ENCODE measurements at regions not wholly inside any gene's neighbourhood (a gene's known extent, or its start where the extent isn't known, plus 50 kb on each side); places are given as distances from the start of the nearest gene placed in this dataset.
"Not testable (repeated sequence)": the region's sequence is repeated elsewhere in the genome, so short reads cannot be mapped to it uniquely, and the experiment has no call there.

DNA sequence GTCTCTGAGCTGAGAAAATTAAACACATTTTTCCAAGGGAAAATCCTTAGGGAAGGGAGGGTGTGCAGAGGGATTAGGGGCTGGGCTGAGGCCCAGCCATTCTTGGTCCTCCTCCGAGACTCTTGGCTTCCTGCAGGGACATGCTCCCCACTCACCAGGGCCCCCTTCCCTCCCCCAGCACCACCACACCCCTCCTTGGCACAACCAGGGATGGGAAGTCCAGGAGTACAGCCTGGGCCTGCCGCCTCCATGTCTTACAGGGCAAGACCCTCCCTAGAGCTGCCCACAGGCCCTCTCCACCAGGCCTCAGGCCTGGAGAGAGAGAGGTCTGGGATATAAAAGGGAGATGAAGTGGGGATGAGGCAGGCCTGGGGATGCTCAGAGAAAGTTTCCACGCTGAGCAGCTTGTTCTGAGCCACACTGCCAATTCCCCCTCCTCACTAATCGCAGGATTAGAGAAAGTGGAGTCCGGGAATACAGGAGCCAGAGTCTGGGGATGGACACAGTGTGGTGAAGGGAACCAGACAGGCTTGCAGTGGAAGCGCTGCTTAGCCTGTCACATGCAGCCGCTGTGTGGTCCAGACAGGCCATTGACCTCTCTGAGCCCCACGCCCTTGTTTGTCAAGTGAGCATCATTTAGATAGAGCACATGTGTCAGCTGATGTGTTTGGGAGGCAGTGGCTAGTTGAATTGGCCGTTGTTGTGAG, 105.5 kb downstream of the MRPL14 start:
- H3K27ac Mint-ChIP-seq = no peak overlapping the region
- H3K9me3 Mint-ChIP-seq = no peaks in the 10 kb centered on the region
- DNase-seq = no peak
- H3K4me3 Mint-ChIP-seq = no peak overlapping the region
- peaks cover 3% of the 10 kb centered on the region for H3K4me1 Mint-ChIP-seq
- no peaks in the 10 kb centered on the region for H3K36me3 Mint-ChIP-seq (ENCODE audit: low read depth)
- peaks cover 17% of the 10 kb centered on the region for H3K27me3 Mint-ChIP-seq
- intact Hi-C loops (cut with micrococcal nuclease) = no loop called here

DNA sequence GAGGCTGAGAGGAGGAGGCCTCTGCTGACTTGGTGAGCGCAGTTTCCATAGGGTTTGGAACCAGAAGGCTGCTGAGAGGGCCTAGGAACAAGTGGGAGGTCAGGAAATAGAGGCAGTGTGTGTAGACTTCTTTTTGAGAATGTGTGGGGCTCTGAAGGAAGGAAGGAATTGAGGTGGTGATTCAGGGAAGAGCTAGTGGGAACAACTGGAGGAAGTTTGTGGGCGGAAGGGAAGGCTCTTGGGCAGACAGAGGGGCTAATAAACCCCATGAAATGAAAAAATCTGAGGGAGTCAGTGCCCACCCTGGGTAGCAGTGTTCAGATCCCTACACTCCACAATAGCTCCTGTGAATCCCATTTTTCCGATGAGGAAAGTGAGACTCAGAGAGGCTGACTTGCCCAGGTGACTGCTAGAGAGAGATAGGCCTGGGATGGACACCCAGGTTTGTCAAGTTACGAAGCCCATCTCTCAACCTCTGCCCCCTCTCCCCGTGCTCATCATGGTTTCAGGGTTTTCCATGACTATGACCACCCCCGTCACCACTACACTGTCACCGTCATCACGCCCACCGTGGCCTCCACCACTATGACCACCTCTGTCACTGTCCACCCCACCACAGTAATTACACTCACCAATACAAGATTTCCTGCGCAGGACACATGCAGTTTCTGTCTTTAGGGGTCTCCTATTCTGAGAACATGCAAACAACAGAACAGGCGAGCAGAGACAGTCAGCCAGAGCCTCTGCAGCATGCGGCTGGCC, 106.4 kb downstream of the MRPL14 start:
- no peak overlapping the region for H3K4me3 Mint-ChIP-seq
- H3K27ac Mint-ChIP-seq = no peak overlapping the region
- H3K4me1 Mint-ChIP-seq = peaks cover 3% of the 10 kb centered on the region
- H3K27me3 Mint-ChIP-seq = peaks cover 15% of the 10 kb centered on the region
- no peaks in the 10 kb centered on the region for H3K9me3 Mint-ChIP-seq
- intact Hi-C loops (cut with micrococcal nuclease) = no loop called here
- no peaks in the 10 kb centered on the region for H3K36me3 Mint-ChIP-seq (ENCODE audit: low read depth)
- DNase-seq = no peak

DNA sequence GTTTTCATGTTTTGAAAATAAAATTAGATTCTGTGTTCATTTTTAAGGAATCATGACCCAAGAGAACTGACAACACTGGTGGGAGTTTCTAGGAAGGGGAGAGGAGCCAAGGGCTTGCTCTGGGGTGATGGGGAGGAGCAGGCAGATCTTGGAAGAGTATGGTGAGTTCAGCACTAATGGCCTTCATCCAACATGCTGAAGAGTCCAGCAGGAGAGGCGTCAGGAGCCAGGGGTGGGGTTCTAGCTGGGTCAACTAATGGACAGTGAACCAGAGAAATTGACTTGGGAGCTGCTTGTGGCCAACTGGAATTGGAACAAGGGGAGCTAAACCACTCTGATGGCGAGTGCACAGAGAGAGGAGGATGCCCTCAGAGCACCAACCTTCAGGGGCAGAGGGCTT, 107.1 kb downstream of the MRPL14 start:
- Mint-ChIP-seq H3K4me3 (no peak overlapping the region), H3K27ac (no peak overlapping the region), H3K9me3 (no peaks in the 10 kb centered on the region), H3K4me1 (peaks cover 3% of the 10 kb centered on the region), H3K27me3 (peaks cover 15% of the 10 kb centered on the region), H3K36me3 (ENCODE audit: low read depth) (no peaks in the 10 kb centered on the region)
- intact Hi-C loops (cut with micrococcal nuclease) = no loop called here
- no peak for DNase-seq

DNA sequence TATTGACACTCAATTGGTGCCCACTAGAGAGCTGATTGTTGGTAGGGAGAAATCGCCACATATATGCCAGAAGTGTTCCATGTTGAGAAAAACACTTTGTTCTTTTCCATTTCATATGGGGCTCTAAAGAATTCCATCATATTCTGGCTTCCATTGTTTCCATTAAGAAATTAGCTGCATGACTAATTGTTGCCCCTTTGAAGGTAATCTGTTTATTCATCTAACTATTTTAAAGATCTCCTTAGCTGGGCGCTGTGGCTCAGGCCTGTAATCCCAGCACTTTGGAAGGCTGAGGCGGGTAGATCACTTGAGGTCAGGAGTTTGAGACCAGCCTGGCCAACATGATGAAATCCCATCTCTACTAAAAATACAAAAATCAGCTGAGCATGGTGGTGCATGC, 109.9 kb downstream of the MRPL14 start:
- H3K27ac Mint-ChIP-seq; H3K36me3 Mint-ChIP-seq (ENCODE audit: low read depth); H3K9me3 Mint-ChIP-seq; H3K4me1 Mint-ChIP-seq; DNase-seq; H3K4me3 Mint-ChIP-seq; intact Hi-C loops (cut with micrococcal nuclease): not testable (repeated sequence)
- peaks cover 25% of the 10 kb centered on the region for H3K27me3 Mint-ChIP-seq

DNA sequence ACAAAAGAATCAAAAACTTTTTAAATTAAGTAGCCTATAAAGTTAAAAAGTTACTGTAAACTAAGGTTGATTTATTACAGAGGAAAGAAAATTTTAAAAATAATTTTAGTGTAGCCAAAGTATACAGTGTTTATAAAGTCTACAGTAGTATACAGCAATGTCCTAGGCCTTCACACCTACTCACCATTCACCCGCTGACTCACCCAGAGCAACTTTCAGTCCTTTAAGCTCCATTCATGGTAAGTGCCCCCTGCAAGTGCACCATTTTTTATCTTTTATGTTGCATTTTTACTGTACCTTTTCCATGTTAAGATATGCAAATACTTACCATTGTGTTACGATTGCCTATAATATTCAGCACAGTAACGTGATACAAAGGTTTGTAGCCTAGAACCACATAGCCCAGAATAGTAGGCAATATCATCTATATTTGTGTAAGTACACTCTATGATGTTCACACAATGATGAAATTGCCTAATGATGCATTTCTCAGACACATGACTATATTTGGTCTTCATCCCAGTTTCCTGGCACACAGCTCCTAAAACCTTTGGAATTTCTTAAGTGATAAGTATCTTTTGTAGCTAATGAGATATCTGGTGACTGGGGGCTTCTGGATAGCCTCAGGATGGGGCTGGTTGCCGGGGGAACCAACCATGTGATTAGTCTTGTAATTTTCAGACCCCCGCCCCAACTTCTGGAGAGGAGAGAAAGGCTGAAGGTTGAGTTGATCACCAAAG, 111.0 kb downstream of the MRPL14 start:
- intact Hi-C loops (cut with micrococcal nuclease) = no loop called here
- Mint-ChIP-seq H3K36me3 (ENCODE audit: low read depth) (no peaks in the 10 kb centered on the region), H3K4me1 (peaks cover 2% of the 10 kb centered on the region), H3K27ac (no peak overlapping the region), H3K27me3 (peaks cover 30% of the 10 kb centered on the region), H3K4me3 (no peak overlapping the region), H3K9me3 (peaks cover 4% of the 10 kb centered on the region)
- DNase-seq = no peak

DNA sequence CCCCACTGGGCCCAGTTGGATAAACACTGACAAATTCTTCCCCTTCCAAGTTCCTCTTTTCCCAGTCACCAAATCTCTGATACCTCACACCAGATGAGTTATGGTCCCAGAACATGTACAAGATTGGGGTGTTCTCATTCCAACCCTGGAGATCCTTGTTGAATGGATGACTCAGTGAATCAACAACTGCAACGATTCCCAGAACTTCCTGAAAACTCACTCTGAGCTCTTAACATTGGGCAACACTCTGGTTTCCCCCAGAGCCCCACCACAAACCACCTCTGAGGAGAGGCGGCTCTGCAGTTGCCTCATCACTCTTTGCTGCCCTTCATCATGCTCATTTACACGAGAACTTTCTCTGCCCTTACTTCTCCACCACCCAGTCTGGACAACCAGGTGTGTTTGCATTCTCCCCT, 115.2 kb downstream of the MRPL14 start:
- Mint-ChIP-seq H3K27me3 (peaks cover 32% of the 10 kb centered on the region), H3K4me3 (no peak overlapping the region), H3K27ac (no peak overlapping the region), H3K36me3 (ENCODE audit: low read depth) (no peaks in the 10 kb centered on the region), H3K4me1 (peaks cover 2% of the 10 kb centered on the region), H3K9me3 (peaks cover 4% of the 10 kb centered on the region)
- intact Hi-C loops (cut with micrococcal nuclease) = no loop called here
- DNase-seq = no peak

DNA sequence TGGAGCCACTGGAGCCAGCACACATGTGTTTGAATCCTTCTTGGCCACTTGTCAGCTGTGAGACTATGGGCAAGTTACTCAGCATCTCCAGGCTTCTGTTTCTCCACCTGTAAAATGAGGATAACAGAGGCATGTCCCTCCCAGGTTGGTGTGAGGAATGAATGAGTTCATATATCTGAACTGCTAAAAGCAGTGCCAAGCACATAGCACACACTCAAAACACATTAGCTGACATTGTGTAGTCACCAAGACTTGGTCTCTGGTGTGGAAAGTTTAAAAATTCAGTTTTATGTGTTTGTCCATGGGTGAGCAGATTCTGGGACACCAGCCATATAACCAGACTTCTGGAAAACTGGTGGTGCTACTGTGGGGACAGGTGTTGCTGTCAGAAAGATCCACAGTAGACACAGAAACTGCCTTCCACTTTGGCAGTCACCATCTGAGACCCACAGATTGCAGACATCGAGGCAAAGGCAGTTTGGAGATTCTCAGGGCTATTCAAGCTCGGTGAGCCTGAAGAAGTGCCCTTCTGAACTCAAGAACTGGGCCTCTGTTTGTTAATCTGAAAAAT, 115.8 kb downstream of the MRPL14 start:
- Mint-ChIP-seq H3K4me1 (peaks cover 2% of the 10 kb centered on the region), H3K4me3 (no peak overlapping the region), H3K36me3 (ENCODE audit: low read depth) (no peaks in the 10 kb centered on the region), H3K27ac (no peak overlapping the region), H3K27me3 (peaks cover 30% of the 10 kb centered on the region), H3K9me3 (peaks cover 4% of the 10 kb centered on the region)
- DNase-seq = no peak
- intact Hi-C loops (cut with micrococcal nuclease) = no loop called here

DNA sequence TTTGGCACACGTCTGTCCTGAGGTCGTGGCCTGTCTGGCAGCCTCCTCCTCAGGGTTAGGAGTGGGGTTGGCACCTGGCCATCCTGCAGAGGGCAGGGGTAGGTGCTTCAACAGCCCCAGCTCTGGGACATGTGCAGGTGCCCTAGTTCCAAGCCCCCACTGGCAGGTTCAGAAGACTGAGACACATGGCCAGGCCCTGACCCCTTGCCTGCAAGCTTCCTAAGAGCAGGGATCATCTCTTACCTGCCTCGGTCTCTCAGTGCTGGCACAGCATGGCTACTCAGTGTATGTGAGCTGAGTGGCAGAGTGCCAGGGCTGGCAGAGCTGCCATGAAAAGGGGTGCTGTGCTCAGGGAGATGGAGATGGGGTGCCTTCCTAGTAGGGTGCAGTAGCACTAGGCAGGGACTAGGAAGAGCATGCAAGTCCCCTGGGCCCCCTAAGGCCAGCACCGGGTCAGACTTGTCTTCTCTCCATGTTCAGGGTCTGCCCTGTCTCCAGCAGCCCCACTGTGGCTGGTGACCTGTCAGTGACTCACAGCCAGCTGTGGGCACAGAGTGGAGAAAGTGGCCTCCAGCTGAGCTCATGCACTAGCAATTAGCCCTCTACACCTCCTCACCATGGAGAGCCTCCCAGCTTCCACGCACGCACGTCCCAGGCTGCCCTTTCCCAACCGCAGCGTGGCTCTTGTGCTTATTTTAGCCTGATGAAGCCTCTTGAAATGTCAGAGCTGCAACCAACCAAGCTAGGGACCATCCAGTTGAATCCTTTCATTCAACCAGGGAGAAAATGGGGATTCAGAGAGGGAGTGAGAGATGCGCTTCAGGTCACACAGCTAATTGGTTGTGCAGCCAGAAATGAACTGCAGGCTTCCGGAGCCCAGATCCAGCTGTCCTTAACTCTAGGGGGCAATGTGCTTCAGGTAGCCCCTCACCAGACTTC, 116.6 kb downstream of the MRPL14 start:
- DNase-seq = no peak
- Mint-ChIP-seq H3K4me3 (no peak overlapping the region), H3K4me1 (peaks cover 2% of the 10 kb centered on the region), H3K27ac (no peak overlapping the region), H3K27me3 (peaks cover 28% of the 10 kb centered on the region), H3K36me3 (ENCODE audit: low read depth) (no peaks in the 10 kb centered on the region), H3K9me3 (peaks cover 4% of the 10 kb centered on the region)
- intact Hi-C loops (cut with micrococcal nuclease) = no loop called here

DNA sequence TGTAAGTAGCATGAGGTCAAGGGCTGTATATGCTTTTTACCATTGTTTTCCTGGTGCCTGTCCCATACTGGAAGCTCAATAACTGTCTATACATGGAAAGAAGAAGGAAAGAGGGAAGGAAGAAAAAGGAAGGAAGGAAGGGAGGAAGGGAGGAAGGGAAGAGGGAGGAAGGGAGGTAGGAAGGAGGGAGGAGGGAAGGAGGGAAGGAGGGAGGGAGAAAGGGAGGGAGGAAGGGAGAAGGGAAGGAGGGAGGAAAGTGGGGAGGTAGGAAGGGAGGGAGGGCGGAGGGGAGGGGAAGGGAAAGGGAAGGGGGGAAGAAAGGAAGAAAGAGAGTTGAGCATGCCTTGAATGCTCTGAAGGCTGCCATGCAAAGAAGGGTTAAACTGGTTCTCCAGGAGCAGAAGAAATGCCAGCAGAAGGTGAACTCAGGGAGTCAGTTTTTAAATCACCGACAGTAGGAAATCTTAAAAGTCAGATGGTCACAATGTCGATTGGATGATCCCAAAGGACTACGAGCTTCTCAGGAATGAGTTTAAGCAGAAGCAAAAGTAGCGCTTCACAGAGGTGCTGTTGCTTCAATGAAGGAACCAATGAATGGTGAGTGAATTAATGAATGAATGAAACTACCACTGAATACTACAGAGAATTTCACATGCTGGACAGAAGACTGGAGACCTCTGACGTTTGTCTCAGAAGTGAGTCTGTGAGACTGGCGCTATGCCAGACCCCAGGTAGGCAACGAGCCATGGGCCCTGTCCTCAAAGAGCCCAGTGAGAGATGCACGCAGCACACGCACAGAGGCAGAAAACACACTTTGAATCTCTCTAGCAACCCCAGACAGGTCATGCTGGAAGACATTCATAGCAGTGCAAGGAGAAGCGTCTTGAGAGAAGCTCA, 117.6 kb downstream of the MRPL14 start:
- no peak overlapping the region for H3K4me3 Mint-ChIP-seq
- peaks cover 2% of the 10 kb centered on the region for H3K4me1 Mint-ChIP-seq
- peaks cover 33% of the 10 kb centered on the region for H3K27me3 Mint-ChIP-seq
- no peaks in the 10 kb centered on the region for H3K36me3 Mint-ChIP-seq (ENCODE audit: low read depth)
- H3K9me3 Mint-ChIP-seq = peaks cover 4% of the 10 kb centered on the region
- H3K27ac Mint-ChIP-seq = no peak overlapping the region
- intact Hi-C loops (cut with micrococcal nuclease) = no loop called here
- no peak for DNase-seq

DNA sequence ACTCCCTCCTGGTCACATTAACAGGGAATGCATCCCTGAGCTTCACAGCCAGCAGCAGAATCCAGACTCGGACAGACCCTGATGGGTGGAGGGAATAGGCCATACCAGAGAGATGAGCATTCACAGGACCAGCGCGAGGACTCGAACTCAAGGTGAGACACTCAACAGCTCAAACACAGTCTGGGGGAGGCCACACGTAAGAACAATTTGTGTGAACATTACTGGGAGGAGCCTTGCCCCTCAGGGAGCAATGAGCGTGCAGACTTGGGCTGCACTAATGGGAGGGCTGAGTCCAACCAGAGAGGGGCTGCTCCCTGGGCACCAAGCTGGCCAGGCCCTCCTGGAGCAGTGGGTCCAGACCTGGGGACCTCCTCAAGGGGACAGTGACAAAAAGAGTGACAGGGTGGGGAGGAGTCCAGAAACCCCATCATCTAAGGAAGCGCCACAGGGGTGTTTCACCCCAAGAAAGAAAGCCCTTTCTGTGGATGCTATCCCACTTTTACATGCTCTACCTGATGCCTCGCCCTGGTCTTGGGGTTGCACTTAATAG, 118.4 kb downstream of the MRPL14 start:
- H3K36me3 Mint-ChIP-seq (ENCODE audit: low read depth) = no peaks in the 10 kb centered on the region
- H3K9me3 Mint-ChIP-seq = peaks cover 4% of the 10 kb centered on the region
- no peak overlapping the region for H3K4me3 Mint-ChIP-seq
- no peak for DNase-seq
- H3K4me1 Mint-ChIP-seq = peaks cover 2% of the 10 kb centered on the region
- peaks cover 36% of the 10 kb centered on the region for H3K27me3 Mint-ChIP-seq
- intact Hi-C loops (cut with micrococcal nuclease) = no loop called here
- H3K27ac Mint-ChIP-seq = no peak overlapping the region

DNA sequence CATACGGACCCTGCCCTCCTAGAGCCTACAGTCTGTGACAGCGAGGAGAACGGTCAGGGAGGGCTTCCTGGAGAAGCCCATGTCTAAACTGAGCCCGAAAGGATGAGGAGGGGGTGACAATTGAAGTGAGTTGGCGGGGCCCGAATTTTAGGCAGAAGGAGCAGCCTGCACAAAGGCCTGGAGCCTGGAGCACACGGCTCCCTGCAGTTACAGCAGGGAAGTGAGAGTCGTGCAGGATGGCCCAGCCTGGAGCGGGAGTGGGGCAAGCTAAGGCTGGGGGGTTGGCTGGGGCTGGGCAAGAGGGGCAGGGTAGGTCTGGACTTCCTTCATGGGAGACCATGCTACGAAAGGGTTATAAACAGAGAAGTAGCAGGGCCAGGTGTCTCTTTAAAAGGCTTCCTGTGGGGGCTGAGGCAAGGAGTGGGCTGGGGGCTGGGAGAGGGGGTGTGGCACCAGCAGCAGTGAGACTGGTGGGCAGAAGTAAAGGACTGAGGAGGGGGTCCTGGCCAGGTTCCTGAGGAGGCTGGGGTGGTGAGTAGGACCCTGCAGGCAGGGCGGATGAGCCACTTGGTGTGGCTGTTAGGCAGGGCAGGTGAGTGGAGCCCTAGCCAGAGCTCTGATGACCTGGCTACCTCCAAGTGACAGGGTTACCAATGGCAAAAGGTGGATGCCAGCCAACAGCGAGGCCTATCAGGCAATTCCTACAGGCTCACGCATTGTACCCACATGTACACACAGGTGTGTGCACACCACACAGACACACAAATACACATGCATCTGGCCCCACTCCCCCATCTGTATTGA, 119.2 kb downstream of the MRPL14 start:
- Mint-ChIP-seq H3K27ac (no peak overlapping the region), H3K4me3 (no peak overlapping the region), H3K9me3 (peaks cover 4% of the 10 kb centered on the region), H3K36me3 (ENCODE audit: low read depth) (no peaks in the 10 kb centered on the region), H3K4me1 (peaks cover 2% of the 10 kb centered on the region), H3K27me3 (peaks cover 38% of the 10 kb centered on the region)
- intact Hi-C loops (cut with micrococcal nuclease) = no loop called here
- DNase-seq = no peak

DNA sequence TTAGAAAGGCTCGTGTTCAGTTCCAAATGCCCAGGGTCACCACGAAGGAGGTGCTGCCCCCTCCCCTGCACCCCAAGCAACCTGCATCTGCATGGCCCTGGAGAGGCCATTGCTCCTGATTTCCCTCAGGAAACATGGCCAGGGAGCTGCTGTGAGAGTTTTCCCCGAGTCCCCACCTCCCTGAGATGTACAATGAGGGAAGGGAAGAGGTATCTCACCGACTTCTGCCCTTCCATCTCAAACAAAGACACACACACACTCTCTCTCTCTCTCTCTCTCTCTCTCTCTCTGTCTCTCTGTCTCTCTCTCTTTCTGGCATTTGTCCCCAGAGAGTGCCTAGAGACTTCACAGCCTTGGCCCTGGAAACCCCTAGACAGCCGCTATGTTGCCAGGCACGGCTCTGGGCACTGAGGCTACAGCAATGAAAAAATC, 120.4 kb downstream of the MRPL14 start:
- H3K27ac Mint-ChIP-seq = no peak overlapping the region
- H3K4me3 Mint-ChIP-seq = no peak overlapping the region
- H3K9me3 Mint-ChIP-seq = no peaks in the 10 kb centered on the region
- no peaks in the 10 kb centered on the region for H3K36me3 Mint-ChIP-seq (ENCODE audit: low read depth)
- no peaks in the 10 kb centered on the region for H3K4me1 Mint-ChIP-seq
- intact Hi-C loops (cut with micrococcal nuclease) = no loop called here
- H3K27me3 Mint-ChIP-seq = peaks cover 37% of the 10 kb centered on the region
- no peak for DNase-seq
